AG04449 (cell line): ENCODE measurements at regions not wholly inside any gene's neighbourhood (a gene's known extent, or its start where the extent isn't known, plus 50 kb on each side); places are given as distances from the start of the nearest gene placed in this dataset.

ENCODE experiments used
- CTCF ChIA-PET: fragments of 350-600 bp; formaldehyde crosslinking; extraction: SDS; loops from one replicate; lab custom pipeline; 2021; ENCODE audit warnings: antibody characterized with exemption; lab: Yijun Ruan, JAX
- POLR2A ChIA-PET: fragments of 400-600, 350-600 bp; formaldehyde crosslinking; extraction: SDS; loops from one replicate; lab custom pipeline; 2020; ENCODE audit warnings: antibody characterized with exemption, inconsistent platforms; lab: Yijun Ruan, JAX
- DNase-seq: peaks from one replicate; pipeline ENCODE4 v3.0.0-alpha.2; 2010; ENCODE audit warnings: low read depth, low spot score
- H3K4me3 ChIP-seq: 2 replicates; pipeline ENCODE4 v1.5.1; 2011; ENCODE audit warnings: low read depth, mild to moderate bottlenecking, control low read depth, low read length
- TF ChIP-seq, protein P1 (sequence below): IDR thresholded peaks from one replicate; pipeline ENCODE4 v1.5.1; 2011; ENCODE audit warnings: mild to moderate bottlenecking, moderate library complexity, low read length, control low read depth, inconsistent platforms; ENCODE audit not compliant: insufficient read depth; ENCODE audit errors: missing control alignments

GRCh38 chr14:54309615-54310014, 87.2 kb upstream of the CDKN3 start:
- no peak overlapping the region for H3K4me3 ChIP-seq
- TF ChIP-seq, protein P1, sequence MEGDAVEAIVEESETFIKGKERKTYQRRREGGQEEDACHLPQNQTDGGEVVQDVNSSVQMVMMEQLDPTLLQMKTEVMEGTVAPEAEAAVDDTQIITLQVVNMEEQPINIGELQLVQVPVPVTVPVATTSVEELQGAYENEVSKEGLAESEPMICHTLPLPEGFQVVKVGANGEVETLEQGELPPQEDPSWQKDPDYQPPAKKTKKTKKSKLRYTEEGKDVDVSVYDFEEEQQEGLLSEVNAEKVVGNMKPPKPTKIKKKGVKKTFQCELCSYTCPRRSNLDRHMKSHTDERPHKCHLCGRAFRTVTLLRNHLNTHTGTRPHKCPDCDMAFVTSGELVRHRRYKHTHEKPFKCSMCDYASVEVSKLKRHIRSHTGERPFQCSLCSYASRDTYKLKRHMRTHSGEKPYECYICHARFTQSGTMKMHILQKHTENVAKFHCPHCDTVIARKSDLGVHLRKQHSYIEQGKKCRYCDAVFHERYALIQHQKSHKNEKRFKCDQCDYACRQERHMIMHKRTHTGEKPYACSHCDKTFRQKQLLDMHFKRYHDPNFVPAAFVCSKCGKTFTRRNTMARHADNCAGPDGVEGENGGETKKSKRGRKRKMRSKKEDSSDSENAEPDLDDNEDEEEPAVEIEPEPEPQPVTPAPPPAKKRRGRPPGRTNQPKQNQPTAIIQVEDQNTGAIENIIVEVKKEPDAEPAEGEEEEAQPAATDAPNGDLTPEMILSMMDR: no peak
- CTCF ChIA-PET: interaction anchor here (1.2 kb wide), 1 partner anchor 29 kb away, joined by 3 read pairs; no protein-coding TSS in a partner anchor
- POLR2A ChIA-PET: no interaction called here
- no peak for DNase-seq

DNA sequence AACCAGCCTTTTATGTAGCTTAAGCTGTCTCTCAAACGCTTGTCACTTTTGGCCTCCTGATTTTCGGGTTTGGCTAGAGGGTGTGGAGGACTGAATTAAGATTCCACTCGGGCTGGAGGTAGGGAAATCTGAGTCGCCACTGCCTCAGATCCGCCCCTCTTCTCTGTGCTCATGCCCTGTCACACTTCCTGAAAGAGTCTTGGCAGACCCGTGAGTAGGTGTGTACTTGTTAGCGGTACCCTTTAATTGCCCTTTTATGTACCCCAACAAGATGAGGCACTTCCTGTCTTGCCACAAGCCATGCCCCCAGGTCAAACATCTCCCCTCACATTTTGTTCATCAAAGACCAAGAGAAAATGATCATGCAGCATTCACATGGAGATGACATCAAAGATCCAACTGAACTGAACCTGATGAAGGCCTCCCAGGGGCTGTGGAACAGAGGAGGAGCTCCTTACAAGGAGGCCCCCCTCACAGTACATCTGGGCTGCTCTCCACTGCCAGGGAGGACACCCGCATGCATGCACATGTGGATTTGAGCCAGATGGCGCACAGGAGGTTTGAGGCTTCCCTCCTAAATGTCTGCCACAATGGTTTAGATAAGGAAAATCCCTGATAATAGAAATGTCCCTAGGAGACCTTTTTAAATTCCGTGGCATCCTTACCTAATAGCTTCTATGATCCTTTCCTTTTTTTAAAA, 86.5 kb upstream of the CDKN3 start:
- POLR2A ChIA-PET: no interaction called here

DNA sequence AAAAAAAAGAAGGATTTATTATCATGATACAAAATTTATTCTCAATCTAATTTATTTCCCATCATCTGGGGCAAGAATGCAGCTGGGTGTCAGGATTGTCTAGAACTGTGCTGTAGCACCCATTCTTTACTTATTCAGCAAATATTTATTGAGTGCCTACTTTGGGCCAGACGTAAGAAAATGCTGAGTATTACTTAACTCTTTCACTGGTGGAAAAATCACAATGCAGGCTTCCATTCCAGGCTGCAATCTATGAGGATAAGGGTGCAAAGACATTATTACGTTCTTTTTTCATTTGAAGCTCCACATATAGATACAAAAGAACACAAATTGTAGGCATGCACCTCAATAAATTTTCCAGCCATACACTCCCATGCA, 86.0 kb upstream of the CDKN3 start:
- H3K4me3 ChIP-seq: no peak overlapping the region
- DNase-seq: no peak
- TF ChIP-seq, protein P1: no peak
- POLR2A ChIA-PET: no interaction called here
- CTCF ChIA-PET: no interaction called here

More for the DNA sequence above, 86.5 kb upstream of the CDKN3 start:
- DNase-seq: no peak
- TF ChIP-seq, protein P1: no peak
- CTCF ChIA-PET: interaction anchor here (0.5 to 1.2 kb wide), 2 partner anchors 19 to 28 kb away, joined by 3 read pairs; no protein-coding TSS in a partner anchor
- no peak overlapping the region for H3K4me3 ChIP-seq

DNA sequence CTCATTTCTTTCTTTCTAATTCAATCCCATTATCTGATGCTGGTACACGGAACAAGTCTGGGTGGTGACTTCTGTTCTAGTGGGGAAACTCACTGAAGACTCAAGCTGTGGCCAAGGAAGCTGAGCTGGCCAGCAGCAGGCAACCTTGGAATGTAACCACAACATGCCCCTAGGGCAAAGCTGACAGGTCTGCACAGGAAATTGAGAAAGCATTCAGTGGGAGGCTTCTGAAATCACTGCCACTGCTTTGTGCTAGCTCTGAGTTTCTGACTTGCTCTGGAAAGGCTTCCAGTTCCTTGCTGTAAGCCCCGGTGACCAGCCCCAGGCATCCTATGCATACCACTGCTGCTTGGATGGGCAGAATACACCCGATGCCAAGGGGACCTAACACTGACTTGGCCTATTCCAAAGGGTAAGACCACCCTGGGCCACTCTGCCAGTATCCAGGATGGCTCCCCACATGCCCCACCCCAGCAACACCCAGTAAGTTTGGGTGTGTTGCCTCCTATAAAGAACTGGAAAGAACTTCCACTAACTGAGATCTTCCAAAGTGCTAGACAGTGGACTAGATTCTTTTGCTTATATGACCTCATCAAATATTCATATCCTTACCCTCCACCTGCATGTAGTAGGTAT, 84.5 kb upstream of the CDKN3 start:
- DNase-seq: peak; percentile 45
- TF ChIP-seq, protein P1: no peak
- no peak overlapping the region for H3K4me3 ChIP-seq
- ChIA-PET CTCF (interaction anchor here (0.8 to 2.9 kb wide), 5 partner anchors 10 to 31 kb away, joined by 3 to 11 read pairs (median 4); no protein-coding TSS in a partner anchor), POLR2A (no interaction called here)

- H3K4me3 ChIP-seq: no peak overlapping the region
- DNase-seq: no peak
- POLR2A ChIA-PET: no interaction called here
- TF ChIP-seq, protein P1: no peak
- CTCF ChIA-PET: interaction anchor here (2.9 kb wide), 1 partner anchor 15 kb away, joined by 11 read pairs; no protein-coding TSS in a partner anchor
Measured at GRCh38 chr14:54314365-54315104, 82.3 kb upstream of the CDKN3 start.
